GM12874 (cell line): ENCODE measurements at regions not wholly inside any gene's neighbourhood (a gene's known extent, or its start where the extent isn't known, plus 50 kb on each side); places are given as distances from the start of the nearest gene placed in this dataset.

Source experiments
- TF ChIP-seq, protein P1 (sequence below): IDR thresholded peaks from 2 replicates; pipeline ENCODE4 v1.5.1; 2011; ENCODE audit warnings: low read depth, mild to moderate bottlenecking, control low read depth, low read length, moderate library complexity; ENCODE audit not compliant: insufficient read depth

DNA sequence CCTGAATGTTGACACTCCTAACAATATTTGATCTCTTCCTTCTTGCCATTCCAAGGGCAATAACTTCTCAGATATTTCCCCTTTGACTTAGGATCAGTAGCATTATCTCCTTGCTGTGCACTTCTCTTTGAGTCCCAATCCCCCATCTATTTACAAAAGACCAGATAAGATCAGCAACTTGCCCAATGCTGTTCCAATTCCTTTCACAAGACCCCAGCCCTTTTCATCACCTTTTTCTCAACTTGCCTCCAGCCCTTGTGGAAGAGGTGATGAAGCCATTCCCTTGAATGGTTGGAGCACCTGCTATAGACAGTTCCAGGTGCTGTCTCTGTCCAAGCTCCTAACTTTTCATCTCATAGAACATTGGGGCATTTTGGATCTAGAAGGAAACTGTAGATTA lies 51.1 kb upstream of the ARID5B start:
- TF ChIP-seq, protein P1, sequence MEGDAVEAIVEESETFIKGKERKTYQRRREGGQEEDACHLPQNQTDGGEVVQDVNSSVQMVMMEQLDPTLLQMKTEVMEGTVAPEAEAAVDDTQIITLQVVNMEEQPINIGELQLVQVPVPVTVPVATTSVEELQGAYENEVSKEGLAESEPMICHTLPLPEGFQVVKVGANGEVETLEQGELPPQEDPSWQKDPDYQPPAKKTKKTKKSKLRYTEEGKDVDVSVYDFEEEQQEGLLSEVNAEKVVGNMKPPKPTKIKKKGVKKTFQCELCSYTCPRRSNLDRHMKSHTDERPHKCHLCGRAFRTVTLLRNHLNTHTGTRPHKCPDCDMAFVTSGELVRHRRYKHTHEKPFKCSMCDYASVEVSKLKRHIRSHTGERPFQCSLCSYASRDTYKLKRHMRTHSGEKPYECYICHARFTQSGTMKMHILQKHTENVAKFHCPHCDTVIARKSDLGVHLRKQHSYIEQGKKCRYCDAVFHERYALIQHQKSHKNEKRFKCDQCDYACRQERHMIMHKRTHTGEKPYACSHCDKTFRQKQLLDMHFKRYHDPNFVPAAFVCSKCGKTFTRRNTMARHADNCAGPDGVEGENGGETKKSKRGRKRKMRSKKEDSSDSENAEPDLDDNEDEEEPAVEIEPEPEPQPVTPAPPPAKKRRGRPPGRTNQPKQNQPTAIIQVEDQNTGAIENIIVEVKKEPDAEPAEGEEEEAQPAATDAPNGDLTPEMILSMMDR = no peak
